Effector memory CD8-positive, alpha-beta T cell (primary cell): ENCODE measurements at regions not wholly inside any gene's neighbourhood (a gene's known extent, or its start where the extent isn't known, plus 50 kb on each side); places are given as distances from the start of the nearest gene placed in this dataset.
"Not testable (repeated sequence)": the region's sequence is repeated elsewhere in the genome, so short reads cannot be mapped to it uniquely, and the experiment has no call there.

Experiments used
- ATAC-seq: fragments of 150-1000 bp; cut with Tn5 transposase; replicated peaks from 2 replicates; pipeline ENCODE4 v1.10.0; 2021; ENCODE audit warnings: mild to moderate bottlenecking, moderate library complexity
- DNase-seq, 3 experiments: peaks; one replicate each; pipeline ENCODE4 v3.0.0; 2021
- H3K27ac Mint-ChIP-seq, 2 donors: one replicate each; pipeline ENCODE4 v1.8.0; 2022; ENCODE audit warnings: mild to moderate bottlenecking in 2 of 2, mixed read lengths in 2 of 2, moderate library complexity in 2 of 2
- H3K27me3 Mint-ChIP-seq, 2 donors: one replicate each; pipeline ENCODE4 v1.8.0; 2022; ENCODE audit warnings: mixed read lengths in 2 of 2
- H3K36me3 Mint-ChIP-seq: one replicate; pipeline ENCODE4 v1.8.0; 2022; ENCODE audit warnings: mild to moderate bottlenecking, moderate library complexity, mixed read lengths; ENCODE audit not compliant: insufficient read depth
- H3K4me1 Mint-ChIP-seq, 2 donors: one replicate each; pipeline ENCODE4 v1.8.0; 2022; ENCODE audit warnings: low read depth in 2 of 2, mixed read lengths in 2 of 2
- H3K4me3 Mint-ChIP-seq, 2 donors: one replicate each; pipeline ENCODE4 v1.8.0; 2022; ENCODE audit warnings: mild to moderate bottlenecking in 2 of 2, mixed read lengths in 2 of 2, moderate library complexity in 2 of 2
- H3K9me3 Mint-ChIP-seq, 2 donors: one replicate each; pipeline ENCODE4 v1.8.0; 2022; ENCODE audit warnings: mixed read lengths in 2 of 2

DNA sequence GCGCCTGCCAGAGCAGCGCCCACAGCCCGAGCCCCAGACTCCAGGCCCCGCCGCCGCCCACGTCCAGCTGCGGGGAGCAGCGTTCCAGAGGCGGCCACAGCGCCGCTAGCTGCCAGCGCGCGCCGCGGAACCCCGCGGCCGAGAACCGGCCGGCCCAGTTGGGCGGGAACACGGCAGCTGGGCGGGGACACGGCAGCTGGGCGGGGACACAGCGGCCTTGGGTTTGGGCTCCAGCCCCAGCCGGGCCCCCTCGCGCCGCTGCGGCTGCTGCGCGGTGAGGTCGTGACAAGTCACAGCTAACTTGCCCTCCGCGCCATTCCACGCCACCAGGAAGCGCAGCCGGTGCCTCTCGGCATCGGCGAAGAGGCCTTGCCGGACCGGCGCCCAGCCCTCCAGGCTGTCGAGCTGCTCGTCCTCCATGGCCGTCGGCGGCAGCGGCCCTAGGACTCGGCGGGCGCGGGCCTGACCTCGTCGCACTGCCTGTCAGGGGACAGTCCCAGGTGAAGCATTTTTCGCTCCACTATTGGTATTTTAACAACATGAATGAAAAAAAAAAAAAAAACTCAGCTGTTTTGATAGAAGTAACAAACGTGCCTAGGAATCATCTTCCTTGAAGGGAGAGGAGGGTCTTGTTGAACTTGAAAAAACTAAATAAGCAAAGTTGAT is 56.6 kb upstream of the GOLGA8N start:
- DNase-seq (peak; percentile 74 to 87 (median 81)), ATAC-seq (peak; percentile 91)
- not testable (repeated sequence) for H3K36me3 Mint-ChIP-seq, H3K27me3 Mint-ChIP-seq, H3K4me1 Mint-ChIP-seq, H3K9me3 Mint-ChIP-seq, H3K27ac Mint-ChIP-seq, H3K4me3 Mint-ChIP-seq

DNA sequence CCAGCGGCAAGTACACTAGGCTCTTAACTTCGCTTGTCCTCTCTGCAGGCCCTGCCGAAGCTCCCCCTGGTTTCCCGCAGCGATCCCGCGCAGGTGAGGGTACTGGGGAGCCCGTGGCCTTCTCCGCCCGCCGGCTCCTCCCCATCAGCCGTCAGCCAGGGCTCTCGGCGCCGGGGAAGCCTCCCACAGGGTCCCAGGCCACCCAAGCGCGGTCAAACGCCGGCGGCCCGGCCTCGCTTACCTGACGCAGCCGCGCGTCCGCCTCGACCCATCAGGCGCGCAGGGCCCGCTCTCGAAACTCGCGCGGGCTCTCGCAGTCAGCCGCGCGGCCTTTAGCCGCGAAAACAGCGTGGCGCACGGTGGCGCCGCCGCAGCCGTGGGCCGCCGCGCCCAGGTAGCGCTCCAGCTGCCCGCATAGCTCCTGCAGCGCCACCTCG is 57.2 kb upstream of the GOLGA8N start:
- H3K36me3 Mint-ChIP-seq, H3K9me3 Mint-ChIP-seq, DNase-seq, H3K4me1 Mint-ChIP-seq, ATAC-seq, H3K4me3 Mint-ChIP-seq, H3K27ac Mint-ChIP-seq, H3K27me3 Mint-ChIP-seq: not testable (repeated sequence)

DNA sequence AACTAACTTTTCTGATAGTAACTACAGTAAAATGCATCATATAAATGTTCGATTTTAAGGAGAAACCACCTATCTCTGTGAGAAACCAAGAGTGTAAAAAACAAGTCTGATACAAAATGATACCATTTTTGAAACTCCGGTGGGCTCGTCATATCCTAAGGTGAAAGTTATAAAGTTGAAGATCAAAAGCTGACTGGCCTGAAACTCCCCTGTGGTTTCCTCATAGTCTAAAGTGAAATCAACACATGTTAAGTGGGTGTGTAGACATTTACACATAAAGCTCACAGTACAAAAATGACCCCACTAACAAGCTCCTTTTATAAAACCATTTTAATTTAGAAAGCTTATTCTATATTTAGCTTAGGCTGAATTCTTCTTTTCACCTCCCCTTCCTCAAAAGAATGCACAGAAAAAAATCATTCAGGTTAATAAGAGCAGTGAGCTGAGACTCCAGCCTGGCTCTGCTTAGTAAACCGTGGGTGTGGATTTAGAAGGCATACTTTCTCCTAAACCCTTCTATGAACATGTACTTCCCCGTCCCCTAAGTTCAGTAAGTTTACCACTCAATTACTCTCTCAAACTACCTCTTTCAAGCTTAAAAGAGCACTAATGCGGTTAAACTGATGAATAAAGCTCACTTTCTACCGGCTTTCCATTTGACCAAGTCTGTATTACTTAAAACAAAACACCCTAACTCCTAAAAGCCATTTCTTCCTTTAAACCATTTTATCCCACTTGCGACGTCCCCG is 57.9 kb upstream of the GOLGA8N start:
- H3K27me3 Mint-ChIP-seq, H3K4me3 Mint-ChIP-seq, H3K27ac Mint-ChIP-seq, H3K4me1 Mint-ChIP-seq, H3K9me3 Mint-ChIP-seq, DNase-seq, H3K36me3 Mint-ChIP-seq: not testable (repeated sequence)
- peak; percentile 24 for ATAC-seq

DNA sequence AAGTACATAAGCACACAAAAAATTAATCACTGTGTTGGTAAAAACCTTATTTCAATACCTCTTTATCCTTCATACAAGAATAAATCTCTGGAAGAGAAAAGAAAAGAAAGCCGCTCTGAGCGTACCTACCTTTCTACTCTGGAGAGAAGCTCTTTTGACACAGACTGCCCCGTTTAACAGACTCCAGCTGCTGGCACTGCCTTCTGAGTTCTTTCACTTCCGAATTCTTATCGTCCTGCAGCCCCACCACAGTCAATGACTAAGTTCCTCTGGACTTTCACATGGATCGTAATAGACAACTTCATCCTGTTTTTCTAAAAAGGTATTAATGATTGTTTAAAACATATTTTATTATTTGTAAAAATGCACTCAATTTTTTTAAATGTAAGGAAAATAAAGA is 67.5 kb upstream of the GOLGA8O start:
- not testable (repeated sequence) for H3K27ac Mint-ChIP-seq, H3K9me3 Mint-ChIP-seq, DNase-seq, H3K4me3 Mint-ChIP-seq, H3K27me3 Mint-ChIP-seq, H3K4me1 Mint-ChIP-seq, ATAC-seq
- H3K36me3 Mint-ChIP-seq: peaks cover 43% of the 10 kb centered on the region

DNA sequence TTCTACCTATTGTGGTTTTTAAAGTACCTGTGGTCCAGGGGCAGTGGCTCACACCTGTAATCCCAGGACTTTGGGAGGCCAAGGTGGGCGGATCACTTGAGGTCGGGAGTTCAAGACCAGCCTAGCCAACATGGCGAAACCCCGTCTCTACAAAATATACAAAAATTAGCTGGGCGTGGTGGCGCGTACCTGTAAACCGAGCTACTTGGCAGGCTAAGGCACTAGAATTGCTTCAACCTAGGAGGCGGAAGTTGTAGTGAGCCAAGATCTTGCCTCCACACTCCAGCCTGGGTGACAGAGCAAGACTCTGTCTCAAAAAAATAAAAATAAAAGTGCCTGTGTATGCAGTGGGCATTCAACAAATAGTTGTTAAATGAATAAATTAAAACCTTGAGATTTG is 67.0 kb upstream of the GOLGA8O start:
- peaks cover 44% of the 10 kb centered on the region for H3K36me3 Mint-ChIP-seq
- not testable (repeated sequence) for H3K9me3 Mint-ChIP-seq, H3K4me3 Mint-ChIP-seq, H3K4me1 Mint-ChIP-seq, ATAC-seq, DNase-seq, H3K27me3 Mint-ChIP-seq, H3K27ac Mint-ChIP-seq

DNA sequence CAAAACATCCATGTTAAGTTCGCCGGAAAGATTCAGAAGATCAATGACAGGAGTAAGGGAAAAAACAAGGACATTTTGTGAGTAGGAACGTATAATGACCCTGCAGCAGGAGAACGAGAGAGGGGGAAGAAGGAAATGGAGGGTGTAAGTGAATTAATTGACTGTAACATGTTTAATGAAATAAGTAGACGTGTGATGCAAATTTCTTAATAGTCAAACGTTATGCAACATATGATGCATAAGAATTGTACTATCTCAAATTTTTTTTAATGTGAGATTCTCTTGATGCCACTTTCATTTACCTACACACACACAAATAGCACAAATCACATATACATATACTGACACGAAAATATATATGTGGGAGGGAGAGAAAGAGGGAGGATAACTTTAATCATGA is 63.5 kb upstream of the GOLGA8O start:
- not testable (repeated sequence) for H3K9me3 Mint-ChIP-seq, H3K27me3 Mint-ChIP-seq, H3K4me3 Mint-ChIP-seq, DNase-seq, ATAC-seq, H3K4me1 Mint-ChIP-seq, H3K27ac Mint-ChIP-seq
- peaks cover 44% of the 10 kb centered on the region for H3K36me3 Mint-ChIP-seq

DNA sequence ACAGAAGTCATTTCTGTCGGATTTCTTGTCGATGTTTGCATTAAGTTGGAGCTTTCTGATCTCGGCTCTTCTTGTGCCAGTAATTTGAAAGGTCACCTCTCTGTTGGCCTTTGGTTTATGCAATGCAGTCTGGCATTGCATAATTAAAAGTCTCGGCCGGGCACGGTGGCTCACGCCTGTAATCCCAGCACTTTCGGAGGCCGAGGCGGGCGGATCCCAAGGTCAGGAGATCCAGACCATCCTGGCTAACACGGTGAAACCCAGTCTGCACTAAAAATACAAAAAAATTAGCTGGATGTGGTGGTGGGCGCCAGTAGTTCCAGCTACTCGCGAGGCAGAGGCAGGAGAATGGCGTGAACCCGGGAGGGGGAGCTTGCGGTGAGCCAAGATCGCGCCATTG is 62.6 kb upstream of the GOLGA8O start:
- not testable (repeated sequence) for DNase-seq, H3K27ac Mint-ChIP-seq, H3K4me1 Mint-ChIP-seq, H3K27me3 Mint-ChIP-seq, ATAC-seq, H3K9me3 Mint-ChIP-seq, H3K4me3 Mint-ChIP-seq
- peaks cover 41% of the 10 kb centered on the region for H3K36me3 Mint-ChIP-seq

DNA sequence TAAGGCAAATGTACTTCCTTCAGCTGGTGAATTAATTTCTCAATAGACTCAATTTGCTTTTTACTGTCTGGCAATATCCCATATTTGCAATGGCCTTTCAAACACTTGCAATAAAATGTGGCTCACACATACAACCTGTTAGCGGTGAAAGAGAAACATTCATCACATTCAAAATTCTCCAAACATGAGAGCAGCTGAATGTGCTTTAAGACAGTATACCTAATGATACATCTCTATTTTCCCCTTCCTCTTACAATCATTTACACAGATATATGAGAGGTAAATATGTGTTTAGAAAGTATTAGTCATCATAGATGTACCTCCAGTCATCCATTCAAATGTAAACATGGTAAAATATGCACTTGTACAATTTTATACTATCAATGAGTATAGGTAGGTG is 61.5 kb upstream of the GOLGA8O start:
- not testable (repeated sequence) for H3K4me1 Mint-ChIP-seq, H3K27me3 Mint-ChIP-seq, H3K9me3 Mint-ChIP-seq, DNase-seq, H3K4me3 Mint-ChIP-seq, H3K27ac Mint-ChIP-seq, ATAC-seq
- H3K36me3 Mint-ChIP-seq: peaks cover 35% of the 10 kb centered on the region

DNA sequence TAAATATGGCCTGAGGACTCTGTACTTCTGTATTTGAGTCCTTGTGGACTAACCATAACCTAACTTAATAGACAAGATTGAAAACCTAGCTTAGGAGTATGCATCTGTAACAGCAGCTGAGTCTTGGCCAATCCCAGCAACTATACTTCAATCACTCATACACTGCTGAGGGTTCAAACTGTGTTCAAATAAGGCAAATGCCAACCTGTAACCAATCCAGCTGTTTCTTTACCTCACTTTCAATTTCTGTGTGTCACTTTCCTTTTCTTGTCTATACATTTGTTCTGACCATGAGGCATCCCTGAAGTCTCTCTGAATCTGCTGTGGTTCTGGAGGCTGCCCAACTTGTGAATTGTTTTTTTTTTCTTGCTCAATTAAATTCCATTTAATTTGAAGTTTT is 57.9 kb upstream of the GOLGA8O start:
- H3K4me3 Mint-ChIP-seq, H3K27ac Mint-ChIP-seq, H3K9me3 Mint-ChIP-seq, ATAC-seq, H3K27me3 Mint-ChIP-seq, H3K36me3 Mint-ChIP-seq, H3K4me1 Mint-ChIP-seq, DNase-seq: not testable (repeated sequence)

DNA sequence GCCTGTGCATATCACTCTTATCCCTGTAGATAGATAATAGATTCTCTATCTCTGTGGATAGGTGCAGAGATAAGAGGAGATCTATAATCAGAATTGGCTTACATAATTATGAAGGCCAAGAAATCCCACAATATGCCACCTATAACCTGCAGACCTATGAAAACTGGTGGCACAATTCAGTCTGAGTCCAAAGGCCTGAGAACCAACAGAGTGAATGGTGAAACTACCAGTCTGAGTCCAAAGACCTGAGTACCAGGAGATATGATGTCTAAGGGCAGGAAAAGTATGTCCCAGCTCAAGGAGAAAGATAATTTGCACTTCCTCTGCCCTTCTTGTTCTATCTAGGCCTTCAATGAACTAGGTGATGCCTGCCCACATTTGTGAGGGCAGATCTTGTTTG is 54.6 kb upstream of the GOLGA8O start:
- H3K4me1 Mint-ChIP-seq, ATAC-seq, H3K27me3 Mint-ChIP-seq, H3K9me3 Mint-ChIP-seq, H3K36me3 Mint-ChIP-seq, H3K27ac Mint-ChIP-seq, DNase-seq, H3K4me3 Mint-ChIP-seq: not testable (repeated sequence)

DNA sequence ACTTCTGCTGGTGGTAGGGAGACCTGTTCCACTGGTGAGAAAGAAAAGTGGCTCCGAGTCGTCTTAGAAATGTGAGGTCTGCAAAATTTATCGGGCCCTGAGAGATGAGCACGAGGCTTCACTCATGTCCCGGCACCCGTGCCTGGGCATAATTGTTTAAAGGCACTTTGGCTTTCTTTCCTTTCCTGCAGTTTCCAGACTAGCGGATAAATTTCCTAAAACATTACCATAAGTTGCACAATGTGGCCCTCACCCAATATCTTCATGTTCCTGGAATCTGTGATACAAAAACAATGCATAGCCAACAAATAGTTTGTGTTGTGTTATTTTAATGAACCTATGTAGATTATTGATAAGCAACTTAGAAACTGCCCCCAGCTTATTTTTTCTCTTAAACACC is 52.6 kb upstream of the GOLGA8O start:
- H3K27ac Mint-ChIP-seq, H3K27me3 Mint-ChIP-seq, ATAC-seq, H3K4me3 Mint-ChIP-seq, H3K4me1 Mint-ChIP-seq, H3K9me3 Mint-ChIP-seq, H3K36me3 Mint-ChIP-seq, DNase-seq: not testable (repeated sequence)

DNA sequence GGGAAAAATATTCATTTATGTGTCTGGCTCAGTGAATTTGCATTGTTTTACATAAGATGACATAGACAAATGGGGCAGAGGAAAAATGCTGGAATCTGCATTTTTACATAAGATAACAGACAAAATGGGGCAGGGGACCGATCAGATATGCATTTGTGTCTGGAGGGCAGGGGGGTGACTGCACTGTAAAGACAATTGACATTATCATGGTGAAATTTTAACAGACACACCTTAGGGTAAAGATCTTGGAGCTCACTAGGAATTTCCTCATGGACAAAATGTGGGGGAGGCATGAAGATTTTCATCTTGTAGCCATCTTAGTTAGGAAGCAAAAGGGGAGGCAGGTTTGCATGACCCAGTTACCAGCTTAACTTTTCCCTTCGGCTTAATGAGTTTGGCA is 51.4 kb upstream of the GOLGA8O start:
- H3K4me1 Mint-ChIP-seq, DNase-seq, H3K36me3 Mint-ChIP-seq, H3K27ac Mint-ChIP-seq, H3K4me3 Mint-ChIP-seq, ATAC-seq, H3K9me3 Mint-ChIP-seq, H3K27me3 Mint-ChIP-seq: not testable (repeated sequence)

DNA sequence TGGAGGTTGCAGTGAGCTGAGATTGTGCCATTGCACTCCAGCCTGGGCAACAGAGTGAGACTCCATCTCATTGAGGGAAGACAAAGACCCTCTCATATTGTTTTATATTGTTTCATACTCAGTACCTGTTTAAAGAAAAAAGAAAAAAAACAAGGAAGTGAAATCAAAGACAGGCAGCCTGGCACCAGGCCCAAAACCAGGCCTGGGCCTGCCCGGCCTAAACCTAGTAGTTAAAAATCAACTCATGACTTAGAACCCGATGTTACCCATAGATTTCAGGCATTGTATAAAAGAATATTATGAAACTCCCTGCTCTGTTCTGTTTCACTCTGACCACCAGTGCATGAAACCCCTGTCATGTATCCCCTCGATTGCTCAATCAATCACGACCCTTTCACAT is 50.2 kb upstream of the GOLGA8O start:
- H3K4me3 Mint-ChIP-seq, H3K27me3 Mint-ChIP-seq, H3K27ac Mint-ChIP-seq, H3K4me1 Mint-ChIP-seq, H3K36me3 Mint-ChIP-seq, DNase-seq, H3K9me3 Mint-ChIP-seq, ATAC-seq: not testable (repeated sequence)
